PC-3 (cell line): ENCODE measurements at regions not wholly inside any gene's neighbourhood (a gene's known extent, or its start where the extent isn't known, plus 50 kb on each side); places are given as distances from the start of the nearest gene placed in this dataset.

Source experiments
- ATAC-seq: fragments of 200-7000 bp; cut with Tn5 transposase; 2 replicates; pipeline ENCODE4 v1.9.1; 2020; ENCODE audit warnings: mild to moderate bottlenecking, moderate library complexity
- BruUV-seq: library from RNA; stranded (reverse); fragments of 400-500 nt; replicated peaks from 2 replicates; lab custom pipeline; 2021; lab: Mats Ljungman, UMichigan
- CTCF ChIA-PET: fragments of 300-600 bp; sonication (Branson Sonifier 250); formaldehyde crosslinking; loops from one replicate; lab custom pipeline; 2022; ENCODE audit warnings: antibody characterized with exemption; lab: Charles Lee
- POLR2A ChIA-PET: fragments of 300-600 bp; sonication (Branson Sonifier 250); formaldehyde crosslinking; loops from one replicate; lab custom pipeline; 2022; ENCODE audit warnings: antibody characterized with exemption; ENCODE audit not compliant: unreplicated experiment; lab: Charles Lee
- DNase-seq: peaks from one replicate; pipeline ENCODE4 v3.0.0-alpha.2; 2015
- H2AFZ ChIP-seq: fragments of 300-600 bp; sonication (generic); 2 replicates; pipeline ENCODE4 v1.6.0; 2016; ENCODE audit warnings: antibody characterized with exemption, low read length
- H3F3A ChIP-seq: fragments of 300-600 bp; sonication (generic); one replicate; pipeline ENCODE4 v1.6.0; 2017; ENCODE audit warnings: antibody characterized with exemption, low read length, control low read depth, mild to moderate bottlenecking; ENCODE audit not compliant: unreplicated experiment
- H3K27ac ChIP-seq: fragments of 300-600 bp; sonication (generic); 2 replicates; pipeline ENCODE4 v1.5.1; 2016; ENCODE audit warnings: mild to moderate bottlenecking, low read length
- H3K27me3 ChIP-seq: fragments of 300-600 bp; sonication (generic); 2 replicates; pipeline ENCODE4 v1.6.1; 2016; ENCODE audit warnings: low read length, mixed read lengths
- H3K36me3 ChIP-seq: fragments of 300-600 bp; sonication (generic); 2 replicates; pipeline ENCODE4 v1.6.1; 2016; ENCODE audit warnings: low read depth, mixed run types, low read length, mixed read lengths
- H3K4me1 ChIP-seq: fragments of 300-600 bp; sonication (generic); 2 replicates; pipeline ENCODE4 v1.5.1; 2016; ENCODE audit warnings: low read length; ENCODE audit not compliant: insufficient read depth
- H3K4me2 ChIP-seq: fragments of 300-600 bp; sonication (generic); 2 replicates; pipeline ENCODE4 v1.6.0; 2016; ENCODE audit warnings: low read length
- H3K4me3 ChIP-seq: fragments of 300-600 bp; sonication (generic); 2 replicates; pipeline ENCODE4 v1.5.1; 2016; ENCODE audit warnings: mild to moderate bottlenecking, low read length, mixed read lengths
- H3K79me2 ChIP-seq: fragments of 300-600 bp; sonication (generic); 2 replicates; pipeline ENCODE4 v1.6.1; 2017; ENCODE audit warnings: low read length, mixed read lengths
- H3K9ac ChIP-seq: fragments of 300-600 bp; sonication (generic); 2 replicates; pipeline ENCODE4 v1.6.0; 2016; ENCODE audit warnings: mild to moderate bottlenecking, low read length
- H3K9me2 ChIP-seq: fragments of 300-600 bp; sonication (generic); replicated peaks from 2 replicates; pipeline ENCODE4 v1.6.1; 2016; ENCODE audit warnings: mixed run types, low read length, mixed read lengths
- H3K9me3 ChIP-seq: fragments of 300-600 bp; sonication (generic); 2 replicates; pipeline ENCODE4 v1.6.1; 2016; ENCODE audit warnings: low read length, mixed read lengths
- H4K20me1 ChIP-seq: fragments of 300-600 bp; sonication (generic); 2 replicates; pipeline ENCODE4 v1.6.1; 2016; ENCODE audit warnings: low read length, mixed read lengths
- CTCF ChIP-seq: fragments of 300-600 bp; sonication (generic); conservative IDR thresholded peaks from 2 replicates; pipeline ENCODE4 v1.5.1; 2017; ENCODE audit warnings: antibody characterized with exemption, low read depth, mild to moderate bottlenecking, low read length
- EZH2 ChIP-seq: fragments of 300-600 bp; sonication (generic); IDR thresholded peaks from one replicate; pipeline ENCODE4 v1.6.1; 2017; ENCODE audit warnings: antibody characterized with exemption, mild to moderate bottlenecking, low read length; ENCODE audit not compliant: unreplicated experiment
- EZH2phosphoT487 ChIP-seq: fragments of 300-600 bp; sonication (generic); IDR thresholded peaks from 2 replicates; pipeline ENCODE4 v1.6.1; 2018; ENCODE audit warnings: mild to moderate bottlenecking, antibody characterized with exemption, low read length, borderline replicate concordance
- intact Hi-C: fragments of 100-400 bp; cut with micrococcal nuclease; formaldehyde crosslinking; loops from 2 replicates; pipeline ENCODE4 v1.9.0; 2023

DNA sequence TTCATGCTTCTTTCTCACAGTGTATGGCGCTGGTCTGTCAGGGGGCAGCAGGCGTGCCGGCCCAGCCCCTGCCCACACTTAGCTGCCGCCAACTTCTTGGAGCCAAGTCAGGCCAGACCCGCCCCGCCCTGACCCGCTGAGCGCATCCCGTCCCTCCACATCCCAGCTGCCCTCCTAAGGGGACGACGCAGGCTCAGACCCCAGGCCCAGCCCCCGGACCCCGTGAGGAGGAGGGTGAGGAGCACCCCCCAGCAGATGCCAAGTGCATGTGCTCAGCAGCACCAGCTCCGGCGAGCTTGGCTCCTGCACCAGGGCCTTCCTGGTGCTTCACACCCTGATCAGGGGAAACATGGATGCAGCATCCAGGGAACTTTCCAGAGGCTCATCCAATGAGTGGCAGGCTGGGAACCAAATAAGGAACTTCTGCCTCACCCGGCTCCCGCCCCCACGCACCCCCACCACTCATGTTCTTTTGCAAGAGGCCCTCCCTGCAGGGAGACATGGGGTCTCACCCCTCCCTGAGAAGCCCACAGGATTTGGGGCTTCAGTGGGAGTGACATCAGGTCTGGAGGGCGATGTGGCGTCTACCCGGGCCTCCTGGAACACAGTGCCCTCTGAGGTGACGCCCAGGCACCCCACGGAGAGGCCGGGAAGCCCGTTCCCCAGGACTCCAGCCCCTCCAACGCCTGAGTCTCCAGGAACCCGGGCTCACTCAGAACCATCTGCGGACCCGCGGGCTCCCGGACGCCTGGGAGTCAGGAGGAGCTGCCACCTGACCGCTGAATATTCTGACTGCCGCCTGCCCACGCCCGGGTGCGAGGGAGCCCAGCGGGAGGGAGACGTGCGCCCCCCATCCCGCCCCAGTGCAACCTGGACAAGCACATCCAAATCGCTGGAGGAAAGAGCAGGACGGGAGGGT, 70.0 kb upstream of the GALNT9 start:
- no peak overlapping the region for H3K27ac ChIP-seq
- no peak overlapping the region for H2AFZ ChIP-seq
- H3K4me2 ChIP-seq = no peak overlapping the region
- H3K79me2 ChIP-seq = no peaks in the 10 kb centered on the region
- peaks cover 78% of the 10 kb centered on the region for H3K27me3 ChIP-seq
- no peaks in the 10 kb centered on the region for H3K36me3 ChIP-seq
- intact Hi-C loops = loop anchor here (10.0 kb wide), 1 partner anchor 115 kb away; no protein-coding TSS in a partner anchor
- peak; percentile 27; the same call in 1 of the 2 replicates for ATAC-seq
- no peak overlapping the region for H3K9ac ChIP-seq
- no peaks in the 10 kb centered on the region; the same call in 1 of the 2 replicates for H3K4me1 ChIP-seq
- CTCF ChIA-PET = no interaction called here
- no peaks in the 10 kb centered on the region for H3F3A ChIP-seq
- TF ChIP-seq EZH2 (no peak), EZH2phosphoT487 (no peak), CTCF (no peak)
- no TSS peak for BruUV-seq
- no peaks in the 10 kb centered on the region for H4K20me1 ChIP-seq
- H3K4me3 ChIP-seq = no peak overlapping the region
- DNase-seq = no peak
- POLR2A ChIA-PET = no interaction called here
- H3K9me2 ChIP-seq = no peaks in the 10 kb centered on the region
- H3K9me3 ChIP-seq = no peaks in the 10 kb centered on the region

- BruUV-seq = no TSS peak
- intact Hi-C loops = loop anchor here (10.0 kb wide), 1 partner anchor 114 kb away; no protein-coding TSS in a partner anchor
- no peak overlapping the region for H3K27ac ChIP-seq
- no peaks in the 10 kb centered on the region for H3K9me2 ChIP-seq
- no peak; the same call in 1 of the 2 replicates for ATAC-seq
- no peaks in the 10 kb centered on the region for H3K36me3 ChIP-seq
- no peak overlapping the region for H2AFZ ChIP-seq
- H3K79me2 ChIP-seq = no peaks in the 10 kb centered on the region
- H3K9me3 ChIP-seq = no peaks in the 10 kb centered on the region
- no peaks in the 10 kb centered on the region for H3F3A ChIP-seq
- no peak overlapping the region for H3K4me3 ChIP-seq
- POLR2A ChIA-PET = no interaction called here
- H4K20me1 ChIP-seq = no peaks in the 10 kb centered on the region
- CTCF ChIA-PET = no interaction called here
- DNase-seq = no peak
- peaks cover 6% of the 10 kb centered on the region for H3K4me1 ChIP-seq
- TF ChIP-seq CTCF (no peak), EZH2phosphoT487 (no peak), EZH2 (no peak)
- H3K9ac ChIP-seq = no peak overlapping the region
- no peak overlapping the region for H3K4me2 ChIP-seq
- peaks cover 70% of the 10 kb centered on the region for H3K27me3 ChIP-seq
These were observed 69.1 kb upstream of the GALNT9 start for GRCh38 chr12:132398386-132398991.
